Upper lobe of left lung (tissue), 6 donors: ENCODE measurements at regions not wholly inside any gene's neighbourhood (a gene's known extent, or its start where the extent isn't known, plus 50 kb on each side); places are given as distances from the start of the nearest gene placed in this dataset.

Source experiments
- ATAC-seq, 2 donors: fragments of 200-7000 bp; cut with Tn5 transposase; one replicate each; pipeline ENCODE4 v1.9.1; 2022; ENCODE audit warnings: mild to moderate bottlenecking in 2 of 2, moderate library complexity in 2 of 2; ENCODE audit not compliant: low FRiP score in 2 of 2
- DNase-seq, 2 donors: peaks; one replicate each; pipeline ENCODE4 v3.0.0-alpha.2; 2019 to 2020
- H3K27ac ChIP-seq, 4 donors: fragments of 200-600 bp; sonication (generic); one replicate each; pipeline ENCODE4 v1.5.1; 2016 to 2019
- H3K27me3 ChIP-seq, 4 donors: fragments of 200-600 bp; sonication (generic); one replicate each; pipeline ENCODE4 v1.5.1; 2017 to 2019
- H3K36me3 ChIP-seq, 4 donors: fragments of 200-600 bp; sonication (generic); one replicate each; pipeline ENCODE4 v1.5.1; 2016 to 2019
- H3K4me1 ChIP-seq, 4 donors: fragments of 200-600 bp; sonication (generic); one replicate each; pipeline ENCODE4 v1.5.1; 2018 to 2019
- H3K4me3 ChIP-seq, 4 donors: fragments of 200-600 bp; sonication (generic); one replicate each; pipeline ENCODE4 v1.5.1; 2017 to 2019; ENCODE audit warnings: mild to moderate bottlenecking in 2 of 4, moderate library complexity in 1 of 4
- H3K9me3 ChIP-seq, 4 donors: fragments of 200-600 bp; sonication (generic); one replicate each; pipeline ENCODE4 v1.5.1; 2018 to 2019
- EP300 ChIP-seq, 4 donors: sonication (generic); formaldehyde crosslinking; IDR thresholded peaks; one replicate each; pipeline ENCODE4 v1.5.1; 2017; ENCODE audit warnings: antibody characterized with exemption in 4 of 4, control low read depth in 2 of 4
- POLR2A ChIP-seq, 4 donors: fragments of 450-650 bp; IDR thresholded peaks; one replicate each; pipeline ENCODE4 v1.5.1; 2016 to 2017; ENCODE audit warnings: antibody characterized with exemption in 4 of 4, mild to moderate bottlenecking in 2 of 4
- POLR2AphosphoS5 ChIP-seq, 2 donors: sonication (generic); formaldehyde crosslinking; IDR thresholded peaks; one replicate each; pipeline ENCODE4 v1.5.1; 2017; ENCODE audit warnings: antibody characterized with exemption in 2 of 2
- whole genome bisulfite sequencing, 2 donors: methylation state at CpG; one replicate each; pipeline ENCODE4 v1.1.5; 2017 to 2018; 5-methylcytosine and 5-hydroxymethylcytosine counted together
- TF ChIP-seq, protein P1 (sequence below), 6 experiments: fragments of 450-650 bp in 4 of 6; fragments of 200-600 bp in 2 of 6; sonication (generic) in 2 of 6; IDR thresholded peaks; one replicate each; pipeline ENCODE4 v1.5.1; 2016 to 2019; ENCODE audit warnings: antibody characterized with exemption in 6 of 6
- donor health status: DM: no; HTN: no; CAD: no; lungs with moderate emphysema.
- donor health status: DM: no; HTN: yes; CAD: no; lungs with severe emphysema.

DNA sequence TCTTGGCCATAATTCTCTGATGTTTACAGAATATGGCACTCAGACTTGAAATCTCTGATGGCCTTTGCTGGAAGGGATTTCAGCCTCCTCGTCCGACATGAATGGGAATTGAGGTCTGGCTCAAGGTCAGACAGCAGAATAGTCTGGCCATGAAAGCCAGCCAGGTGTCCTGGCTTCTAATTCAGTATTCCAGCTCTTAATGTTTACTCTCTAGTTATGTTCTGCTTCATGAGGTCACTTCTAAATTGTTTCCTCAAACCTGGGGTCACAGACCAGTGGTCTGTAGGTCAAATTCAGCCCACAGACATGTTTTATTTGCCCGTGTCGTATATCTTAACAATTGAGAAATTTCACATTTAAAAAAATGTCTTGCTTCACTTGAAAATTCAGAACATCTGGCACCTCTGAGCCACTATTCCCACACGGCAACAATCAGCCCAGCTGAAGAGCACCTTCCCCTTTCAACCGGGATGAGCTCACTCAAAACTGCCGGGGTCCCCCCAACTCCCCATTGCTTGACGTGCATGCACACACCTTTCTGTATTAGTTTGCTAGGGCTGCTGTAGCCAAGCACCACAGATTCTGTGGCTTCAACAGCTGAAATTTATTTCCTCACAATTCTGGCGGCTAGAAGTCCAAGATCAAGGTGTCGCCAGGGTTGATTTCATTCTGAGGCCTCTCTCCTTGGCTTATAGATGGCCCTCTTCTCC, 243.5 kb downstream of the ENC1 start:
- Histone ChIP-seq H3K4me3 (no peak overlapping the region), H3K9me3 (no peaks in the 10 kb centered on the region), H3K27ac (no peak overlapping the region), H3K36me3 (no peaks in the 10 kb centered on the region), H3K27me3 (no peaks in the 10 kb centered on the region), H3K4me1 (peaks cover 0 to 4% (median 2%) of the 10 kb centered on the region in 4 donors)
- no peak for TF ChIP-seq EP300 (IDR thresholded peaks at IDR 0.05)
- TF ChIP-seq, protein P1, sequence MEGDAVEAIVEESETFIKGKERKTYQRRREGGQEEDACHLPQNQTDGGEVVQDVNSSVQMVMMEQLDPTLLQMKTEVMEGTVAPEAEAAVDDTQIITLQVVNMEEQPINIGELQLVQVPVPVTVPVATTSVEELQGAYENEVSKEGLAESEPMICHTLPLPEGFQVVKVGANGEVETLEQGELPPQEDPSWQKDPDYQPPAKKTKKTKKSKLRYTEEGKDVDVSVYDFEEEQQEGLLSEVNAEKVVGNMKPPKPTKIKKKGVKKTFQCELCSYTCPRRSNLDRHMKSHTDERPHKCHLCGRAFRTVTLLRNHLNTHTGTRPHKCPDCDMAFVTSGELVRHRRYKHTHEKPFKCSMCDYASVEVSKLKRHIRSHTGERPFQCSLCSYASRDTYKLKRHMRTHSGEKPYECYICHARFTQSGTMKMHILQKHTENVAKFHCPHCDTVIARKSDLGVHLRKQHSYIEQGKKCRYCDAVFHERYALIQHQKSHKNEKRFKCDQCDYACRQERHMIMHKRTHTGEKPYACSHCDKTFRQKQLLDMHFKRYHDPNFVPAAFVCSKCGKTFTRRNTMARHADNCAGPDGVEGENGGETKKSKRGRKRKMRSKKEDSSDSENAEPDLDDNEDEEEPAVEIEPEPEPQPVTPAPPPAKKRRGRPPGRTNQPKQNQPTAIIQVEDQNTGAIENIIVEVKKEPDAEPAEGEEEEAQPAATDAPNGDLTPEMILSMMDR (IDR thresholded peaks at IDR 0.05) = no peak
- TF ChIP-seq POLR2A (IDR thresholded peaks at IDR 0.05) = no peak
- TF ChIP-seq POLR2AphosphoS5 (IDR thresholded peaks at IDR 0.05) = no peak
- ATAC-seq = peak in 1 of 2 donors; percentile 20
- WGBS, 2 donors = 78 to 83% methylated on average over 10 of the region's 10 CpGs
- no peak for DNase-seq

DNA sequence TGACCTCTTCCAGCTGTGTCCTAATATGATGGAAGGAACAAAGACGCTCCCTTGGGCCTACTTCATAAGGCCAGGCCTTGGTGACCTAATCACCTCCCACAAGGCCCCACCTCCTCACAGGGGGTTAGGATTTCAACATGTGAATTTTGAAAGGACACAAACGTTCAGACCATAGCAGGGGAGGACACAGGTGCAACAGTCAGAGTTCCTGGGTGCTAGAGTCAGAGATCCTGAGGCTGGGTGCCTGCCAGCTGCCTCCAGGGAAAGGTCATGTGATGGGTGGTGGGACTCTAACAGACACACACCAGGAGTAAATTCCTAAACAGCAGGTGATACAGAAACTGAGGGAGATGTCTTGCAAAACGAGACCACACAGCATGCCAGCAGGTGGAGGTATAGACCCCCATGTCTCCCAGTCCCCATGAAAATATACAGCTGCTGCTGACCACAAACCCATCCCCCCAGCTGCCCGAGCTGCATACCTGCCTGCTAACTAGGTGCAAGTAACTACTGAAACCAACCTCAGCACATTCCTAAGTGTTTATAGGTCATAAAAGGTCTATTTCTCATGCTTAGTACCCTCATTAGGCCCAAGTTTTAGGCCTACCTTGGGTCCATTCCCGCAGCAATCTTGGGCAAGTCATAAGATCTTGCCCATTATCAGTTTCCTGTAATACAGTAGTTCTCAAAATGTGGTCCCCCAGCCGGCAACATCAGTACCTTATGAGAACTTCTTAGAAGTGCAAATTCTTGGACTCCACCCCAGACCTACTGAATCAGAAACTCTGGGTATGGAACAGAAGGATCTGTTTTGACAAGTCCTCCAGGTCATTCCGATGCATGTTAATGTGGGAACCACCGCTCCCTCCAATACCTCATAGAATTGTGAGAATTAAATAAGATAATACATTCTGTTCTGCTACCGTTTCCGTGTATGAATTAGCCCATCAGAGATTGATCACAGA, 245.3 kb downstream of the ENC1 start:
- peak in 1 of 2 donors; percentile 23 for ATAC-seq

DNA sequence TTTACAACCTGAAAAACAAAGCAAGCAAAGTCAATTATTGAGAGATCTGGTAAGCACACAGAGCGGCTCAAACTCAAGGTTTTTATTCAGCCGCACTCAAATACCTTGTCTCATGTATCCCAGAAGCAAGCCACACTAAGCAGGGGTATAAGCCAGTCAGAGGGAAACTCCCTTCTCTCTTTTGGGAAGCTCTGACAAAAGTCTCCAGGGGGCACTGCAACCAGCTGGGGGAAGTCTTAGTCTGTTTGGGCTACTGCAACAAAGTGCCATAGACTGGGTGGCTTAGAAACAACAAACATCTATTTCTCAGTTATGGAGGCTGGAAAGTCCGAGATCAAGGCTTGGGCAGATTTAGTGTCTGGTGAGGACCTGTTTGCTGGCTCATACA, 246.0 kb downstream of the ENC1 start:
- TF ChIP-seq POLR2A (IDR thresholded peaks at IDR 0.05) = no peak
- no peak for TF ChIP-seq POLR2AphosphoS5 (IDR thresholded peaks at IDR 0.05)
- no peak for TF ChIP-seq EP300 (IDR thresholded peaks at IDR 0.05)
- TF ChIP-seq, protein P1 (IDR thresholded peaks at IDR 0.05) = no peak
- H3K4me1 ChIP-seq = peaks cover 0 to 4% (median 2%) of the 10 kb centered on the region in 4 donors
- H3K27ac ChIP-seq = no peak overlapping the region
- WGBS, 2 donors = 93 to 100% methylated on average over 3 of the region's 3 CpGs
- ATAC-seq = peak in 1 of 2 donors; percentile 29
- H3K27me3 ChIP-seq = no peaks in the 10 kb centered on the region
- no peaks in the 10 kb centered on the region for H3K36me3 ChIP-seq
- no peak for DNase-seq
- H3K9me3 ChIP-seq = no peaks in the 10 kb centered on the region
- H3K4me3 ChIP-seq = no peak overlapping the region

More for the DNA sequence above, 245.3 kb downstream of the ENC1 start:
- TF ChIP-seq, protein P1 (IDR thresholded peaks at IDR 0.05) = no peak
- TF ChIP-seq EP300 (IDR thresholded peaks at IDR 0.05) (no peak), POLR2AphosphoS5 (IDR thresholded peaks at IDR 0.05) (no peak), POLR2A (IDR thresholded peaks at IDR 0.05) (no peak)
- Histone ChIP-seq H3K9me3 (no peaks in the 10 kb centered on the region), H3K27me3 (no peaks in the 10 kb centered on the region), H3K36me3 (no peaks in the 10 kb centered on the region), H3K4me3 (no peak overlapping the region), H3K4me1 (peaks cover 0 to 4% (median 2%) of the 10 kb centered on the region in 4 donors), H3K27ac (no peak overlapping the region)
- WGBS, 2 donors = 68 to 75% methylated on average over 10 of the region's 10 CpGs
- DNase-seq = no peak

DNA sequence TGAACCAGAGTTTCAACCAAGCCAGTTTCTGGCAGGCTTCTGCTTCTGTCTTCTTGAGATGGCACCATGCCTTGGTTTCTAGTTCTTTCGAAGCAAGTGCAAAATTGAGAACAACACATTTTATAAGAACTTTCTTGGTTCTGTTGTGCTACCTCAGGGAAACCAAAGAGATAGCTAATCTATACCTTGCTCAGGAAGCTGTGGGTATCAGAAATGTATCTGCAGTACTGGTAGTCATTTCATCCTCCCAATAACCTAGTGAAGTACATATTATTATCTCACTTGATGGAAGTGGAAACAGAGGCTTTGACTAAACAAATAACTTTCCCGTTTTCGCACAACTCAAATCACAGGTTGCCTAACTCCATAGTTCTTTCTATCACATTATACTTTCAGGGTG, 246.6 kb downstream of the ENC1 start:
- Histone ChIP-seq H3K36me3 (no peaks in the 10 kb centered on the region), H3K27ac (no peak overlapping the region), H3K9me3 (no peaks in the 10 kb centered on the region), H3K27me3 (no peaks in the 10 kb centered on the region), H3K4me1 (peaks cover 0 to 4% (median 2%) of the 10 kb centered on the region in 4 donors), H3K4me3 (no peak overlapping the region)
- 92 to 94% methylated on average over 3 of the region's 3 CpGs for WGBS, 2 donors
- no peak for ATAC-seq
- TF ChIP-seq EP300 (IDR thresholded peaks at IDR 0.05) = no peak
- TF ChIP-seq, protein P1 (IDR thresholded peaks at IDR 0.05) = no peak
- no peak for DNase-seq
